Tibial artery (tissue), 4 donors: ENCODE measurements at regions not wholly inside any gene's neighbourhood (a gene's known extent, or its start where the extent isn't known, plus 50 kb on each side); places are given as distances from the start of the nearest gene placed in this dataset.

ENCODE experiments used
- DNase-seq, 2 donors: peaks; one replicate each; pipeline ENCODE4 v3.0.0-alpha.2; 2019
- H3K27ac ChIP-seq, 2 donors: fragments of 200-600 bp; sonication (generic) in 1 of 2; 1 replicate in 1 of 2; 2 replicates in 1 of 2; pipeline ENCODE4 v1.5.1; 2018 to 2019; ENCODE audit warnings: mild to moderate bottlenecking in 1 of 2
- H3K27me3 ChIP-seq, 2 donors: fragments of 200-600 bp; sonication (generic) in 1 of 2; one replicate each; pipeline versions ENCODE4 v1.5.1 to v1.6.0; 2016 to 2019
- H3K36me3 ChIP-seq, 3 donors: fragments of 200-600 bp; sonication (generic) in 2 of 3; one replicate each; pipeline ENCODE4 v1.5.1; 2016 to 2019; ENCODE audit warnings: mild to moderate bottlenecking in 2 of 3
- H3K4me1 ChIP-seq, 4 donors: fragments of 200-600 bp; sonication (generic) in 2 of 4; 1 replicate in 3 of 4; 2 replicates in 1 of 4; pipeline ENCODE4 v1.5.1; 2016 to 2019
- H3K4me3 ChIP-seq, 2 donors: fragments of 200-600 bp; sonication (generic) in 1 of 2; 1 replicate in 1 of 2; 2 replicates in 1 of 2; pipeline ENCODE4 v1.5.1; 2018 to 2019; ENCODE audit warnings: mild to moderate bottlenecking in 2 of 2
- H3K9me3 ChIP-seq, 3 donors: fragments of 200-600 bp; sonication (generic) in 1 of 3; one replicate each; pipeline ENCODE4 v1.5.1; 2016 to 2019
- intact Hi-C: fragments of 100-400 bp; cut with DNase I; formaldehyde crosslinking; loops from one replicate; pipeline ENCODE4 v1.15.0; 2023; ENCODE audit warnings: low total_unique reads
- TF ChIP-seq, protein P1 (sequence below), 2 experiments: fragments of 200-600 bp in 1 of 2; fragments of 450-650 bp in 1 of 2; IDR thresholded peaks; one replicate each; pipeline ENCODE4 v1.5.1; 2017 to 2019; ENCODE audit warnings: antibody characterized with exemption in 2 of 2, mild to moderate bottlenecking in 1 of 2, moderate library complexity in 1 of 2

DNA sequence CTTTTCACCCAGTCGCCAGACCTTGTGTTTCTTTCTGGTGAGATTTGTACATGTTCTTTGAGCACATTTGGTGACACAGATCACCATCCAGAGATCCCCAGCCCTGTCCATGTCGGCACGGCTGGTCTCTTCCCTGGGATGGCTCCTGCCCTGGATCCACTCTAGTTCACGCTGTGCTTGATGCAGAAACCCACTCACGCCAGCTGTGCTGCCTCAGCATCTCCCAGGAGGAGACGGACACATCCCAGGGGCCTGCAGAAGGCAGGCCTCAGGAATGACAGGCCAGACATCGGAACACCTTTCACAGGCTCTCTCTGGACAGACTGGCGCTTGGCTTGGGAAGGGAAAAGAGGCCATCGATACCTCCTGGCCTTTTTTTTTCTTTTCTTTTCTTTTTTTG is 203.6 kb downstream of the ACKR3 start:
- intact Hi-C loops: no loop called here
- H3K9me3 ChIP-seq: no peaks in the 10 kb centered on the region
- TF ChIP-seq, protein P1, sequence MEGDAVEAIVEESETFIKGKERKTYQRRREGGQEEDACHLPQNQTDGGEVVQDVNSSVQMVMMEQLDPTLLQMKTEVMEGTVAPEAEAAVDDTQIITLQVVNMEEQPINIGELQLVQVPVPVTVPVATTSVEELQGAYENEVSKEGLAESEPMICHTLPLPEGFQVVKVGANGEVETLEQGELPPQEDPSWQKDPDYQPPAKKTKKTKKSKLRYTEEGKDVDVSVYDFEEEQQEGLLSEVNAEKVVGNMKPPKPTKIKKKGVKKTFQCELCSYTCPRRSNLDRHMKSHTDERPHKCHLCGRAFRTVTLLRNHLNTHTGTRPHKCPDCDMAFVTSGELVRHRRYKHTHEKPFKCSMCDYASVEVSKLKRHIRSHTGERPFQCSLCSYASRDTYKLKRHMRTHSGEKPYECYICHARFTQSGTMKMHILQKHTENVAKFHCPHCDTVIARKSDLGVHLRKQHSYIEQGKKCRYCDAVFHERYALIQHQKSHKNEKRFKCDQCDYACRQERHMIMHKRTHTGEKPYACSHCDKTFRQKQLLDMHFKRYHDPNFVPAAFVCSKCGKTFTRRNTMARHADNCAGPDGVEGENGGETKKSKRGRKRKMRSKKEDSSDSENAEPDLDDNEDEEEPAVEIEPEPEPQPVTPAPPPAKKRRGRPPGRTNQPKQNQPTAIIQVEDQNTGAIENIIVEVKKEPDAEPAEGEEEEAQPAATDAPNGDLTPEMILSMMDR (IDR thresholded peaks at IDR 0.05): no peak
- no peak overlapping the region for H3K27ac ChIP-seq
- no peak overlapping the region for H3K4me3 ChIP-seq
- peaks cover 0 to 26% (median 16%) of the 10 kb centered on the region in 4 donors for H3K4me1 ChIP-seq
- no peaks in the 10 kb centered on the region for H3K27me3 ChIP-seq
- no peaks in the 10 kb centered on the region for H3K36me3 ChIP-seq
- DNase-seq: peak in 1 of 2 donors; percentile 43

DNA sequence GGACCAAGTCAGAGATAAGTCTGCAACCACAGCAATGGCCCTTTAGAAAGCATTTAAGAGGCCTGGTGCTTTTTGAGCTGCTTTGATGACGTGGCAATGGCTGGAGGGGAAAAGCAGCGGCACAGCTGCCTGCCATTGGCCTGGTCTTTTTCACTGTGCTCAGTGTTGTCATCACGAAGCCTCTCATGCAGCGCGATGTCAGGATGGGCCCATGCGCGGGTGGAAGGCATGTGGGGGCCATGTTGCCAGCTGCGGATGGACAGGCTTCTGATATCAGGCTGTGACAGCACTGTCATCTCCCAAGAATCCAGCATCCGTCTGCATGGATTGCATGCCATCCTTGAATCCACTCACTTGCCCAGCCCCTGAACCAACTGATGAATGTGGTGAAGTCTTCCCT is 204.5 kb downstream of the ACKR3 start:
- no peaks in the 10 kb centered on the region for H3K27me3 ChIP-seq
- TF ChIP-seq, protein P1 (IDR thresholded peaks at IDR 0.05): no peak
- H3K36me3 ChIP-seq: no peaks in the 10 kb centered on the region
- no peak overlapping the region for H3K4me3 ChIP-seq
- no peaks in the 10 kb centered on the region for H3K9me3 ChIP-seq
- intact Hi-C loops: no loop called here
- H3K4me1 ChIP-seq: peaks cover 0 to 26% (median 14%) of the 10 kb centered on the region in 4 donors
- DNase-seq: peak in 1 of 2 donors; percentile 58
- no peak overlapping the region for H3K27ac ChIP-seq

GRCh38 chr2:236775511-236775910 is 205.9 kb downstream of the ACKR3 start:
- Histone ChIP-seq H3K4me3 (no peak overlapping the region), H3K4me1 (peaks cover 0 to 26% (median 14%) of the 10 kb centered on the region in 4 donors), H3K27ac (peak overlapping the region in 1 of 2 donors; percentile 68), H3K27me3 (no peaks in the 10 kb centered on the region), H3K36me3 (no peaks in the 10 kb centered on the region), H3K9me3 (no peaks in the 10 kb centered on the region)
- DNase-seq: no peak
- intact Hi-C loops: no loop called here
- TF ChIP-seq, protein P1 (IDR thresholded peaks at IDR 0.05): no peak

GRCh38 chr2:236776206-236776605 is 206.6 kb downstream of the ACKR3 start:
- Histone ChIP-seq H3K27me3 (no peaks in the 10 kb centered on the region), H3K27ac (peak overlapping the region; percentile 57 to 68), H3K36me3 (no peaks in the 10 kb centered on the region), H3K4me1 (peaks cover 0 to 26% (median 14%) of the 10 kb centered on the region in 4 donors), H3K9me3 (no peaks in the 10 kb centered on the region), H3K4me3 (no peak overlapping the region)
- TF ChIP-seq, protein P1 (IDR thresholded peaks at IDR 0.05): no peak
- intact Hi-C loops: no loop called here
- DNase-seq: no peak

- Histone ChIP-seq H3K4me1 (peaks cover 0 to 26% (median 14%) of the 10 kb centered on the region in 4 donors), H3K27ac (peak overlapping the region; percentile 57 to 68), H3K27me3 (no peaks in the 10 kb centered on the region), H3K9me3 (no peaks in the 10 kb centered on the region), H3K4me3 (no peak overlapping the region), H3K36me3 (no peaks in the 10 kb centered on the region)
- peak; percentile 62 to 93 for DNase-seq
- intact Hi-C loops: no loop called here
- TF ChIP-seq, protein P1 (IDR thresholded peaks at IDR 0.05): no peak
These were observed 207.1 kb downstream of the ACKR3 start for GRCh38 chr2:236776695-236777251.
